HCT116 (cell line): ENCODE measurements at regions not wholly inside any gene's neighbourhood (a gene's known extent, or its start where the extent isn't known, plus 50 kb on each side); places are given as distances from the start of the nearest gene placed in this dataset.

Experiments
- ATAC-seq: fragments of 200-7000 bp; cut with Tn5 transposase; 2 replicates; pipeline ENCODE4 v1.9.1; 2020; ENCODE audit warnings: mild to moderate bottlenecking, moderate library complexity
- BruUV-seq: library from RNA; stranded (reverse); fragments of 400-500 nt; replicated peaks from 2 replicates; lab custom pipeline; 2021; lab: Mats Ljungman, UMichigan
- CTCF ChIA-PET: fragments of 300-600 bp; sonication (Branson Sonifier 250); formaldehyde crosslinking; loops from one replicate; lab custom pipeline; 2021; ENCODE audit warnings: antibody characterized with exemption; lab: Charles Lee
- POLR2A ChIA-PET: fragments of 300-600, 350-600 bp; sonication (Branson Sonifier 250); formaldehyde crosslinking; loops from one replicate; lab custom pipeline; 2021; ENCODE audit warnings: antibody characterized with exemption; lab: Charles Lee
- RAD21 ChIA-PET, 2 experiments: fragments of 300-600 bp; sonication (Branson Sonifier 250); formaldehyde crosslinking; loops; one replicate each; lab custom pipeline; 2023; ENCODE audit warnings: low total read pairs in 2 of 2; ENCODE audit not compliant: uncharacterized antibody in 2 of 2, unreplicated experiment in 2 of 2, low non-redundant PET in 1 of 2; lab: Charles Lee
- DNase-seq: peaks from one replicate; pipeline ENCODE4 v3.0.0-alpha.2; 2010; ENCODE audit warnings: low read depth, low spot score
- H2AFZ ChIP-seq: fragments of 200-600 bp; shearing (Covaris generic), sonication (generic); 2 replicates; pipeline ENCODE4 v1.6.1; 2017; ENCODE audit warnings: low read depth, mixed run types, mixed read lengths, antibody characterized with exemption, low read length; ENCODE audit not compliant: poor library complexity, severe bottlenecking
- H3K27ac ChIP-seq: 2 replicates; pipeline ENCODE4 v1.5.1; 2012; ENCODE audit warnings: low read depth, low read length
- H3K27me3 ChIP-seq: fragments of 200-600 bp; sonication (generic); 2 replicates; pipeline ENCODE4 v1.6.1; 2016; ENCODE audit warnings: mixed run types, low read length, mixed read lengths; ENCODE audit not compliant: insufficient read depth
- H3K36me3 ChIP-seq, 2 experiments: fragments of 200-500 bp in 1 of 2; fragments of 200-600 bp in 1 of 2; sonication (Bioruptor generic) in 1 of 2; sonication (generic) in 1 of 2; 2 replicates each; pipeline versions ENCODE4 v1.5.1 to v1.6.1; 2014 to 2016; ENCODE audit warnings: low read length in 2 of 2, inconsistent platforms in 1 of 2, mixed read lengths in 1 of 2, mixed run types in 1 of 2; ENCODE audit not compliant: insufficient read depth in 2 of 2, control insufficient read depth in 1 of 2
- H3K4me1 ChIP-seq, 2 experiments: fragments of 200-600 bp in 1 of 2; sonication (generic) in 1 of 2; 2 replicates each; pipeline versions ENCODE4 v1.5.1 to v1.6.1; 2012 to 2017; ENCODE audit warnings: low read length in 2 of 2, inconsistent platforms in 1 of 2, mild to moderate bottlenecking in 1 of 2, mixed read lengths in 1 of 2, mixed run types in 1 of 2, moderate library complexity in 1 of 2; ENCODE audit not compliant: insufficient read depth in 2 of 2, control insufficient read depth in 1 of 2
- H3K4me2 ChIP-seq: fragments of 200-600 bp; sonication (generic); 2 replicates; pipeline ENCODE4 v1.6.1; 2017; ENCODE audit warnings: mixed run types, low read length, mixed read lengths
- H3K4me3 ChIP-seq, 2 experiments: fragments of 200-600 bp in 1 of 2; sonication (generic) in 1 of 2; replicated peaks in 1 of 2; 2 replicates each; pipeline ENCODE4 v1.5.1; 2011 to 2016; ENCODE audit warnings: low read length in 2 of 2, control low read depth in 1 of 2, low read depth in 1 of 2, mild to moderate bottlenecking in 1 of 2, mixed read lengths in 1 of 2, mixed run types in 1 of 2
- H3K79me2 ChIP-seq: fragments of 200-600 bp; sonication (generic); 2 replicates; pipeline ENCODE4 v1.6.1; 2017; ENCODE audit warnings: mild to moderate bottlenecking, mixed run types, low read length, moderate library complexity, mixed read lengths; ENCODE audit not compliant: insufficient read depth
- H3K9ac ChIP-seq: fragments of 200-600 bp; sonication (generic); 2 replicates; pipeline ENCODE4 v1.6.1; 2016; ENCODE audit warnings: low read length, mixed read lengths
- H3K9me2 ChIP-seq: fragments of 200-600 bp; sonication (generic), shearing (Covaris generic); 2 replicates; pipeline ENCODE4 v1.6.1; 2017; ENCODE audit warnings: mixed run types, mild to moderate bottlenecking, moderate library complexity; ENCODE audit not compliant: insufficient read depth
- H3K9me3 ChIP-seq, 2 experiments: fragments of 200-500 bp in 1 of 2; fragments of 200-600 bp in 1 of 2; sonication (Bioruptor generic) in 1 of 2; sonication (generic) in 1 of 2; 2 replicates each; pipeline ENCODE4 v1.6.1; 2014 to 2017; ENCODE audit warnings: low read length in 2 of 2, mixed read lengths in 2 of 2, inconsistent platforms in 1 of 2, low read depth in 1 of 2, mild to moderate bottlenecking in 1 of 2, mixed run types in 1 of 2, moderate library complexity in 1 of 2; ENCODE audit not compliant: control insufficient read depth in 1 of 2, insufficient read depth in 1 of 2
- H4K20me1 ChIP-seq: fragments of 200-600 bp; sonication (generic), shearing (Covaris generic); 2 replicates; pipeline ENCODE4 v1.6.1; 2017; ENCODE audit warnings: mixed run types, mild to moderate bottlenecking, moderate library complexity; ENCODE audit not compliant: insufficient read depth
- ATF3 ChIP-seq: IDR thresholded peaks from 2 replicates; pipeline ENCODE4 v1.6.1; 2012
- CTCF ChIP-seq, 3 experiments: fragments of 200-600 bp in 1 of 3; sonication (generic) in 1 of 3; IDR thresholded peaks in 2 of 3; conservative IDR thresholded peaks in 1 of 3; 2 replicates each; pipeline ENCODE4 v1.5.1; 2012 to 2017; ENCODE audit warnings: low read depth in 2 of 3, low read length in 2 of 3, antibody characterized with exemption in 1 of 3, borderline replicate concordance in 1 of 3, control low read depth in 1 of 3, mild to moderate bottlenecking in 1 of 3, mixed read lengths in 1 of 3, mixed run types in 1 of 3, moderate library complexity in 1 of 3; ENCODE audit not compliant: insufficient read depth in 1 of 3
- EZH2 ChIP-seq: fragments of 200-600 bp; sonication (generic); IDR thresholded peaks from 2 replicates; pipeline ENCODE4 v1.6.1; 2017; ENCODE audit warnings: antibody characterized with exemption, mixed run types
- YY1 ChIP-seq: IDR thresholded peaks from 2 replicates; pipeline ENCODE4 v1.6.1; 2011; ENCODE audit warnings: low read length, low read depth, moderate library complexity, mild to moderate bottlenecking; ENCODE audit not compliant: insufficient replicate concordance; ENCODE audit errors: extremely low read depth
- intact Hi-C: fragments of 100-400 bp; cut with micrococcal nuclease; formaldehyde crosslinking; loops from 2 replicates; pipeline ENCODE4 v1.10.0; 2022

DNA sequence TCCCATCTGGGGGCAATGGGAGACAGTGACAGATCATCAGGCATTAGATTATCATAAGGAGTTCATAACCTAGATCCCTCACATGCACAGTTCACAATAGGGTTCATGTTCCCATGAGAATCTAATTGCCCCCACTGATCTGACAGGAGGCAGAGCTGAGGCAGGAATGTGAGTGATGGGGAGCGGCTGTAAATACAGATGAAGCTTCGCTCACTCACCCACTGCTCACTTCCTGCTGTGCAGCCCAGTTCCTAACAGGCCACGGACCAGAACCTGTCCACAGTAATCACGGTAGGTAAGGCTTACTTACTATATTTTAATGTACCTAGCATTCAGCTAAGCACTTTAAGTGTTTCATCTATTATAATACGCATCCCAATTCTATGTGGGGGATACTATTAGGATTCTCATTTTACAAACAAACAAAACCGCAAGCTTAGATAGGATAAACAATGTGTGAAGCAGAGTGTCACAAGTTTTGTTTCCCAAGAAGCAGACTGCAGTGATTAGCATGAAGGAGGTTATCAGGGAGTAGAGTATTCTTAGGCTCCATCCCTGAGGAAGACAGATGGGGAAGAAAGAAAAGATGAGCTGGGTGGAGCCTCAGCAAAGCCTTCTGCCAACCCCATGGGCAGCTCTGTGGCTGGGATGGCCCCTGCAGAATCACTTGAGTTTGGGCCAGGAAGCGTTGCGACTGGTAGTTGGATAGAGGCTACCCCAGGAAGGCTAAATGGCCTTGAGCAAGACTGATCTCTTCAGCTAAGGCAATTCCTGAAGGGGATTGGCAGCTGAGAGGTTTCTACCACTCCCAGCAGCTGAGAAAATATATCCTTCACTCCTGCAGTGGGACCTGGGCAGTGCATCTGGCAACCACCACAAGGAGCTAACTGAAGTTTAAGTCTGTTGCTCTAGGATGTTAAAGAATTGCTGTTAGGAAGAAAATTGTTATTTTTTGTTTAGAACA is 133.1 kb downstream of the MREG start:
- no peak for ATAC-seq

More for the DNA sequence above, 133.1 kb downstream of the MREG start:
- no peak for DNase-seq
- Histone ChIP-seq H3K27me3 (no peaks in the 10 kb centered on the region), H3K27ac (no peak overlapping the region), H2AFZ (no peak overlapping the region), H3K79me2 (no peaks in the 10 kb centered on the region), H3K4me1 (peaks cover 0 to 5% of the 10 kb centered on the region in 2 experiments; a peak in 1 of 4 replicates), H4K20me1 (no peaks in the 10 kb centered on the region), H3K9ac (no peak overlapping the region), H3K9me2 (no peaks in the 10 kb centered on the region), H3K36me3 (no peaks in the 10 kb centered on the region), H3K9me3 (no peaks in the 10 kb centered on the region), H3K4me3 (no peak overlapping the region), H3K4me2 (no peak overlapping the region)
- POLR2A ChIA-PET, result no interaction called here
- no TSS peak for BruUV-seq
- no peak for TF ChIP-seq EZH2
- TF ChIP-seq CTCF (IDR thresholded peaks at IDR 0.05 in 2 of 3, conservative IDR thresholded peaks at IDR 0.05 in 1 of 3; ENCODE audit: borderline replicate concordance in 1 of 3, insufficient read depth in 1 of 3, low read depth in 2 of 3, low read length in 2 of 3), result no peak
- TF ChIP-seq YY1, result no peak
- no peak for TF ChIP-seq ATF3
- intact Hi-C loops, result no loop called here
- RAD21 ChIA-PET, result interaction anchor here in 1 of 2 experiments (0.6 kb wide), 1 partner anchor 145 kb away, joined by 3 read pairs; no protein-coding TSS in a partner anchor
- CTCF ChIA-PET, result interaction anchor here (0.9 to 1.0 kb wide), 2 partner anchors 9 to 51 kb away, joined by 3 to 4 read pairs; no protein-coding TSS in a partner anchor
